Esophagus muscularis mucosa (tissue), 4 donors: ENCODE measurements at regions not wholly inside any gene's neighbourhood (a gene's known extent, or its start where the extent isn't known, plus 50 kb on each side); places are given as distances from the start of the nearest gene placed in this dataset.

Experiments
- DNase-seq: peaks from one replicate; pipeline ENCODE4 v3.0.0-alpha.2; 2017; ENCODE audit errors: extremely low spot score
- H3K27ac ChIP-seq, 4 donors: fragments of 200-600 bp; sonication (generic); replicated peaks in 1 of 4; 1 replicate in 3 of 4; 2 replicates in 1 of 4; pipeline ENCODE4 v1.5.1; 2016 to 2019; ENCODE audit warnings: mild to moderate bottlenecking in 1 of 4
- H3K27me3 ChIP-seq, 4 donors: fragments of 200-600 bp; sonication (generic); one replicate each; pipeline versions ENCODE4 v1.5.1 to v1.6.0; 2016 to 2019
- H3K36me3 ChIP-seq, 4 donors: fragments of 200-600 bp; sonication (generic); one replicate each; pipeline ENCODE4 v1.5.1; 2016 to 2019
- H3K4me1 ChIP-seq, 4 donors: fragments of 200-600 bp; sonication (generic); one replicate each; pipeline ENCODE4 v1.5.1; 2016 to 2019
- H3K4me3 ChIP-seq, 4 donors: fragments of 200-600 bp; sonication (generic); 1 replicate in 2 of 4; 2 replicates in 2 of 4; pipeline ENCODE4 v1.5.1; 2016 to 2019; ENCODE audit warnings: mild to moderate bottlenecking in 4 of 4, moderate library complexity in 1 of 4
- H3K9me3 ChIP-seq, 4 donors: fragments of 200-600 bp; sonication (generic); 1 replicate in 3 of 4; 2 replicates in 1 of 4; pipeline ENCODE4 v1.5.1; 2016 to 2019
- CTCF ChIP-seq, 3 experiments: fragments of 200-600 bp in 2 of 3; fragments of 450-650 bp in 1 of 3; sonication (generic) in 2 of 3; IDR thresholded peaks; one replicate each; pipeline ENCODE4 v1.5.1; 2017 to 2019; ENCODE audit warnings: antibody characterized with exemption in 3 of 3, mild to moderate bottlenecking in 2 of 3, moderate library complexity in 1 of 3
- EP300 ChIP-seq: sonication (generic); formaldehyde crosslinking; IDR thresholded peaks from one replicate; pipeline ENCODE4 v1.6.1; 2017; ENCODE audit warnings: antibody characterized with exemption
- POLR2A ChIP-seq: fragments of 450-650 bp; IDR thresholded peaks from one replicate; pipeline ENCODE4 v1.6.1; 2017; ENCODE audit warnings: antibody characterized with exemption, moderate library complexity, mild to moderate bottlenecking, low read depth
- POLR2AphosphoS5 ChIP-seq, 2 donors: sonication (generic); formaldehyde crosslinking; IDR thresholded peaks; one replicate each; pipeline ENCODE4 v1.6.1; 2017; ENCODE audit warnings: antibody characterized with exemption in 2 of 2
- WGBS: methylation state at CpG from one replicate; pipeline ENCODE4 v1.1.5; 2018; 5-methylcytosine and 5-hydroxymethylcytosine counted together
- intact Hi-C: fragments of 100-400 bp; cut with DNase I; formaldehyde crosslinking; loops from one replicate; pipeline ENCODE4 v1.15.1; 2023

- H3K27me3 ChIP-seq = no peaks in the 10 kb centered on the region
- intact Hi-C loops = no loop called here
- WGBS = 84% methylated on average over 3 of the region's 3 CpGs
These were observed 1343.9 kb upstream of the MIR17HG start for GRCh38 chr13:90003566-90003965.

GRCh38 chr13:90008707-90009149 lies 1338.8 kb upstream of the MIR17HG start:
- TF ChIP-seq CTCF (IDR thresholded peaks at IDR 0.05) = no peak
- no peak for TF ChIP-seq POLR2AphosphoS5 (IDR thresholded peaks at IDR 0.05)
- TF ChIP-seq POLR2A = no peak
- TF ChIP-seq EP300 = no peak
- Histone ChIP-seq H3K4me3 (no peak overlapping the region), H3K4me1 (no peaks in the 10 kb centered on the region), H3K36me3 (no peaks in the 10 kb centered on the region), H3K9me3 (peaks cover 0 to 1% (median 0%) of the 10 kb centered on the region in 4 donors), H3K27ac (no peak overlapping the region), H3K27me3 (no peaks in the 10 kb centered on the region)
- intact Hi-C loops = no loop called here
- 68% methylated on average over 7 of the region's 7 CpGs for WGBS
- DNase-seq = no peak

More at GRCh38 chr13:90003566-90003965, 1343.9 kb upstream of the MIR17HG start:
- TF ChIP-seq EP300 = no peak
- TF ChIP-seq POLR2A = no peak
- no peak for TF ChIP-seq POLR2AphosphoS5 (IDR thresholded peaks at IDR 0.05)
- no peak for TF ChIP-seq CTCF (IDR thresholded peaks at IDR 0.05)
- peaks cover 0 to 8% (median 3%) of the 10 kb centered on the region in 4 donors for H3K9me3 ChIP-seq
- no peak overlapping the region for H3K4me3 ChIP-seq
- no peak for DNase-seq
- H3K4me1 ChIP-seq = no peaks in the 10 kb centered on the region
- no peak overlapping the region for H3K27ac ChIP-seq
- no peaks in the 10 kb centered on the region for H3K36me3 ChIP-seq

GRCh38 chr13:90014038-90014437 lies 1333.4 kb upstream of the MIR17HG start:
- Histone ChIP-seq H3K4me1 (no peaks in the 10 kb centered on the region), H3K36me3 (no peaks in the 10 kb centered on the region), H3K27ac (no peak overlapping the region), H3K4me3 (no peak overlapping the region), H3K9me3 (peaks cover 0 to 6% (median 3%) of the 10 kb centered on the region in 4 donors), H3K27me3 (no peaks in the 10 kb centered on the region)
- 84% methylated on average over 1 of the region's 1 CpG for WGBS
- TF ChIP-seq POLR2AphosphoS5 (IDR thresholded peaks at IDR 0.05) (no peak), CTCF (IDR thresholded peaks at IDR 0.05) (no peak), POLR2A (no peak), EP300 (no peak)
- no peak for DNase-seq
- intact Hi-C loops = no loop called here

- Histone ChIP-seq H3K27ac (no peak overlapping the region), H3K4me3 (no peak overlapping the region), H3K9me3 (peaks cover 0 to 6% (median 3%) of the 10 kb centered on the region in 4 donors), H3K4me1 (no peaks in the 10 kb centered on the region), H3K27me3 (no peaks in the 10 kb centered on the region), H3K36me3 (no peaks in the 10 kb centered on the region)
- DNase-seq = no peak
- TF ChIP-seq CTCF (IDR thresholded peaks at IDR 0.05) (no peak), EP300 (no peak), POLR2A (no peak), POLR2AphosphoS5 (IDR thresholded peaks at IDR 0.05) (no peak)
- 56% methylated on average over 3 of the region's 3 CpGs for WGBS
- intact Hi-C loops = no loop called here
These were observed 1331.7 kb upstream of the MIR17HG start for GRCh38 chr13:90015565-90016507.
